Cardiac fibroblast (primary cell): ENCODE measurements at regions not wholly inside any gene's neighbourhood (a gene's known extent, or its start where the extent isn't known, plus 50 kb on each side); places are given as distances from the start of the nearest gene placed in this dataset.

Source experiments
- DNase-seq, 2 donors: peaks; one replicate each; pipeline versions ENCODE4 v3.0.0 to v3.0.0-alpha.2; 2010; ENCODE audit warnings: low read depth in 2 of 2
- H3K4me3 ChIP-seq, 2 donors: replicated peaks in 1 of 2; 1 replicate in 1 of 2; 2 replicates in 1 of 2; pipeline ENCODE4 v1.5.1; 2011; ENCODE audit warnings: low read depth in 2 of 2, low read length in 2 of 2, mild to moderate bottlenecking in 2 of 2, moderate library complexity in 1 of 2
- CTCF ChIP-seq: IDR thresholded peaks from one replicate; pipeline ENCODE4 v1.5.1; 2011; ENCODE audit warnings: low read depth, mild to moderate bottlenecking, low read length, inconsistent platforms

DNA sequence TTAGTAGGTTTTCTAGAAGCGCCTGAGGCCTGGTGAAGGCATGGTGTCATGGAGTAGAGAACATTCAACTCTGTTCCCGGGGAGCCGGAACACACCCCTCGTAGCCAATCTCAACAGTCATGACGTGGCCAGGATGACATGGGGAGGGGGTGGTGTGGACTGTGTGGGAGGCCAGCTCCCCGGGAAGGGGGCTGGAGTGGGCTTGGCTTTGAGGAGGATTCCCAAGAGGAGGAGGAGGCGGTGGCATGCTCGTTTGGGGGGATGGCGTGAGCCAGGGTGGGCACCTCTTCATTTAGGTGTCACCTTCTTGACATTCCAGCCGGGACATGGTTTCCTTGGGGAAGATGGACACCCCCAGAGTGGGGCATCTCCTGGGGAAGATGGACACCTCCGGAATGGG lies 257.5 kb downstream of the SEC14L1 start:
- H3K4me3 ChIP-seq, result no peak overlapping the region
- DNase-seq, result no peak
- TF ChIP-seq CTCF, result no peak

- no peak for TF ChIP-seq CTCF
These were observed 258.7 kb downstream of the SEC14L1 start for GRCh38 chr17:77399319-77399957.

GRCh38 chr17:77400445-77400870 lies 259.7 kb downstream of the SEC14L1 start:
- DNase-seq, result no peak
- no peak overlapping the region for H3K4me3 ChIP-seq
- TF ChIP-seq CTCF, result peak; percentile 26

More at GRCh38 chr17:77399319-77399957, 258.7 kb downstream of the SEC14L1 start:
- no peak for DNase-seq
- H3K4me3 ChIP-seq, result no peak overlapping the region

DNA sequence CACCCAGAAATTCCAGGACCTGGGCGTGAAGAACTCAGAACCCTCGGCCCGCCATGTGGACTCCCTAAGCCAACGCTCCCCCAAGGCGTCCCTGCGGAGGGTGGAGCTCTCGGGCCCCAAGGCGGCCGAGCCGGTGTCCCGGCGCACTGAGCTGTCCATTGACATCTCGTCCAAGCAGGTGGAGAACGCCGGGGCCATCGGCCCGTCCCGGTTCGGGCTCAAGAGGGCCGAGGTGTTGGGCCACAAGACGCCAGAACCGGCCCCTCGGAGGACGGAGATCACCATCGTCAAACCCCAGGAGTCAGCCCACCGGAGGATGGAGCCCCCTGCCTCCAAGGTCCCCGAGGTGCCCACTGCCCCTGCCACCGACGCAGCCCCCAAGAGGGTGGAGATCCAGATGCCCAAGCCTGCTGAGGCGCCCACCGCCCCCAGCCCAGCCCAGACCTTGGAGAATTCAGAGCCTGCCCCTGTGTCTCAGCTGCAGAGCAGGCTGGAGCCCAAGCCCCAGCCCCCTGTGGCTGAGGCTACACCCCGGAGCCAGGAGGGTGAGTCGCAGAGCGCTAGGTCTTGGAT lies 261.5 kb downstream of the SEC14L1 start:
- H3K4me3 ChIP-seq, result no peak overlapping the region
- no peak for TF ChIP-seq CTCF
- no peak for DNase-seq

DNA sequence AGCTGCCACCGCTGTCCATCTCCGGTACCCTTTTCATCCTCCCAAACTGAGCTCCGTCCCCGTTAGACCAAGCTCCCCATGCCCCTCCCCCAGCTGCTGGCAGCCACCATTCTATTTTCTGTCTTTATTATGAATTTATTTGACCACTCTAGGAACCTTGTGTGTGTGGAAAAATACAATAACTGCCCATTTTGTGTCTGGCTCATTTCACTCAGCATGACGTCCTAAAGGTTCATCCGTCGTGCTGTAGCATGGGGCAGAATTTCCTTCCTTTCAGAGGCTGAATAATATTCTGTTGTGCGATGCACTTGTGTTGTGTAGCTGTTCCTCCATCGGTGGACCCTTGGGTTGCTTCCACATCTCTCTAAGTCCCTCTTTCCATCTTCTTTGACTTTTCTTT lies 263.1 kb downstream of the SEC14L1 start:
- no peak for DNase-seq
- H3K4me3 ChIP-seq, result no peak overlapping the region
- no peak for TF ChIP-seq CTCF

- peak; percentile 70 to 78 for DNase-seq
- TF ChIP-seq CTCF, result no peak
- H3K4me3 ChIP-seq, result no peak overlapping the region
These were observed 264.2 kb downstream of the SEC14L1 start for GRCh38 chr17:77404812-77405581.
